Stimulated activated CD8-positive, alpha-beta memory T cell treated with anti-CD3 and anti-CD28 coated beads, Interleukin-7, amount 100 ng/mL, for 48 hours (primary cell): ENCODE measurements at regions not wholly inside any gene's neighbourhood (a gene's known extent, or its start where the extent isn't known, plus 50 kb on each side); places are given as distances from the start of the nearest gene placed in this dataset.

ENCODE experiments used
- DNase-seq, 2 donors: peaks; one replicate each; pipeline ENCODE4 v3.0.0-alpha.2; 2020; ENCODE audit warnings: low read depth in 1 of 2; ENCODE audit errors: extremely low read depth in 1 of 2

- no peak for DNase-seq
Measured at GRCh38 chr20:21033817-21034216, 72.3 kb downstream of the LINC00237 start.

GRCh38 chr20:21031666-21032065 lies 74.5 kb downstream of the LINC00237 start:
- no peak for DNase-seq

GRCh38 chr20:21029341-21029740 lies 76.8 kb downstream of the LINC00237 start:
- no peak for DNase-seq

- no peak for DNase-seq
Measured at GRCh38 chr20:21028921-21029320, 77.2 kb downstream of the LINC00237 start.

GRCh38 chr20:21028436-21028835 lies 77.7 kb downstream of the LINC00237 start:
- DNase-seq = no peak

GRCh38 chr20:21027569-21027968 lies 78.6 kb downstream of the LINC00237 start:
- no peak for DNase-seq

- no peak for DNase-seq
Measured at GRCh38 chr20:21026951-21027350, 79.2 kb downstream of the LINC00237 start.

- DNase-seq = no peak
Measured at GRCh38 chr20:21024420-21024819, 81.7 kb downstream of the LINC00237 start.

- DNase-seq = no peak
Measured at GRCh38 chr20:21022925-21023324, 83.2 kb downstream of the LINC00237 start.

GRCh38 chr20:21021472-21021790 lies 84.7 kb downstream of the LINC00237 start:
- DNase-seq = no peak

GRCh38 chr20:21020659-21021471 lies 85.3 kb downstream of the LINC00237 start:
- DNase-seq = no peak

- DNase-seq = no peak
Measured at GRCh38 chr20:21019814-21020658, 86.1 kb downstream of the LINC00237 start.

GRCh38 chr20:21019468-21019813 lies 86.7 kb downstream of the LINC00237 start:
- DNase-seq = no peak

GRCh38 chr20:21018576-21018975 lies 87.6 kb downstream of the LINC00237 start:
- DNase-seq = no peak

GRCh38 chr20:21017528-21018085 lies 88.6 kb downstream of the LINC00237 start:
- DNase-seq = no peak

- DNase-seq = no peak
Measured at GRCh38 chr20:21016751-21017150, 89.4 kb downstream of the LINC00237 start.

GRCh38 chr20:21014528-21014927 lies 91.6 kb downstream of the LINC00237 start:
- DNase-seq = no peak

GRCh38 chr20:21008951-21009350 lies 97.2 kb downstream of the LINC00237 start:
- no peak for DNase-seq

GRCh38 chr20:21006611-21007010 lies 99.5 kb downstream of the LINC00237 start:
- no peak for DNase-seq

GRCh38 chr20:21004386-21005076 lies 101.6 kb downstream of the LINC00237 start:
- DNase-seq = no peak

GRCh38 chr20:21003902-21004301 lies 102.3 kb downstream of the LINC00237 start:
- no peak for DNase-seq
